ENCODE measurements at regions not wholly inside any gene's neighbourhood (a gene's known extent, or its start where the extent isn't known, plus 50 kb on each side); places are given as distances from the start of the nearest gene placed in this dataset.
"Not testable (repeated sequence)": the region's sequence is repeated elsewhere in the genome, so short reads cannot be mapped to it uniquely, and the experiment has no call there.

DNA sequence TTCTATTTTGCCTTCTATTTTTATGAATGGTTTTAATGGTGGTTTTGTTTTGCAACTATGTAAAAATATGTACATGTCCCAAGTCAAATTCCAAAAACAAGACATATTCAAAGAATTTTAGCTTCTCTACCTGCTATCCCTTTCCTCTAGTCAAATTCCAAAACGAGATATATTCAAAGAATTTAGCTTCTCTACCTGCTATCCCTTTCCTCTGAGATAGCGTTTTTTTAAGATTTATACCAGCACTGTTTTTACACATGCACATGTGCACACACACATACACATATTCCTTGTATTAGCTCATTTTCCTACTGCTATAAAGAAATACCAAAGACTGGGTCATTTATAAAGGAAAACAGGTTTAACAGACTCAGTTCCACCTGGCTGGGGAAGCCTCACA is 199.1 kb upstream of the ARL4C start:
- intact Hi-C loops (cut with DNase I), result no loop called here
- peaks cover 0 to 11% (median 10%) of the 10 kb centered on the region in 4 donors for H3K9me3 ChIP-seq
- TF ChIP-seq, protein P1, sequence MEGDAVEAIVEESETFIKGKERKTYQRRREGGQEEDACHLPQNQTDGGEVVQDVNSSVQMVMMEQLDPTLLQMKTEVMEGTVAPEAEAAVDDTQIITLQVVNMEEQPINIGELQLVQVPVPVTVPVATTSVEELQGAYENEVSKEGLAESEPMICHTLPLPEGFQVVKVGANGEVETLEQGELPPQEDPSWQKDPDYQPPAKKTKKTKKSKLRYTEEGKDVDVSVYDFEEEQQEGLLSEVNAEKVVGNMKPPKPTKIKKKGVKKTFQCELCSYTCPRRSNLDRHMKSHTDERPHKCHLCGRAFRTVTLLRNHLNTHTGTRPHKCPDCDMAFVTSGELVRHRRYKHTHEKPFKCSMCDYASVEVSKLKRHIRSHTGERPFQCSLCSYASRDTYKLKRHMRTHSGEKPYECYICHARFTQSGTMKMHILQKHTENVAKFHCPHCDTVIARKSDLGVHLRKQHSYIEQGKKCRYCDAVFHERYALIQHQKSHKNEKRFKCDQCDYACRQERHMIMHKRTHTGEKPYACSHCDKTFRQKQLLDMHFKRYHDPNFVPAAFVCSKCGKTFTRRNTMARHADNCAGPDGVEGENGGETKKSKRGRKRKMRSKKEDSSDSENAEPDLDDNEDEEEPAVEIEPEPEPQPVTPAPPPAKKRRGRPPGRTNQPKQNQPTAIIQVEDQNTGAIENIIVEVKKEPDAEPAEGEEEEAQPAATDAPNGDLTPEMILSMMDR (IDR thresholded peaks at IDR 0.05), result no peak
- TF ChIP-seq POLR2A (IDR thresholded peaks at IDR 0.05; ENCODE audit: low read depth) (no peak), EP300 (IDR thresholded peaks at IDR 0.05) (no peak), POLR2AphosphoS5 (IDR thresholded peaks at IDR 0.05) (no peak)
- no peak overlapping the region for H3K27ac ChIP-seq (replicated peaks in 1 of 4)
- no peaks in the 10 kb centered on the region for H3K27me3 ChIP-seq
- H3K36me3 ChIP-seq, result no peaks in the 10 kb centered on the region
- no peak overlapping the region for H3K4me3 ChIP-seq
- WGBS, result 93% methylated on average over 2 of the region's 2 CpGs
- peaks cover 1 to 16% (median 11%) of the 10 kb centered on the region in 4 donors for H3K4me1 ChIP-seq
- DNase-seq (ENCODE audit: extremely low spot score), result no peak

DNA sequence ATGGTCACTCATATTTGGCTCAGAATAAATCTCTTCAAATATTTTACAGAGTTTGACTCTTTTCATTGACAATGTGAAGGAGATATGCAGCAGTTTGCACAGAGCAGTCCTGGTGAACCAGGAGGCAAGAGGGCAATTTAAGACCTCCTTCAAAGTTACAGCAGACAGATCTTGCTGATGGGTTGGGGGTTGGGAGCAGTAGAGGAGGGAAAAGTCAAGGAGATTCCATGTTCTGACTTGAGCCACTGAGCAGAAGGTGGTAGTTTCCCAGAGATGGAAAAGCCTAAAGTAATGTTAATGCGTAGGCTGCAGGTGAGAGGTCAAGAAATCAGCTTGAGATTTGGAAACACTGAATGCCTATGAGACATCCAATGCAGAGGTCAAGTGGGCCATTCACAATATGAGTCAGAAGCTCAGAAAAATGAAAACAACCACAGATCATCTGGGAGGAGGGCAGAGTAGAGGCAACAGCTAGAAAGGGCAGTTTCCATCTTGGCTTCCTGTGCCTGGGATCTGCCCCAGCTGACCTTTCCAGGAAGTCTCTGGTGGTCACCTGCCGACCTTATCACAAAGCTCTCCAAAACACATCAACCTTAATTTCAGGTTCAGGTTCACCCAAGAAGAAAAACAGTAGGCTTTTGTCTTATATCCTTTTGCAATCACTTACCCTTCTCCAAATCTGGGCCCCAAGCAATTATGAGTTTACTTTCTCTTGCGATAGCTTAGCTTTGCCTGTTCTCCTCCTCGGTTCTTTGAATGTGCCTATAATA is 197.5 kb upstream of the ARL4C start:
- H3K4me1 ChIP-seq, result peaks cover 7 to 29% (median 22%) of the 10 kb centered on the region in 4 donors
- no peak overlapping the region for H3K27ac ChIP-seq (replicated peaks in 1 of 4)
- TF ChIP-seq POLR2AphosphoS5 (IDR thresholded peaks at IDR 0.05), result no peak
- TF ChIP-seq, protein P1 (IDR thresholded peaks at IDR 0.05), result no peak
- TF ChIP-seq EP300 (IDR thresholded peaks at IDR 0.05), result no peak
- TF ChIP-seq POLR2A (IDR thresholded peaks at IDR 0.05; ENCODE audit: low read depth), result no peak
- DNase-seq (ENCODE audit: extremely low spot score), result no peak
- H3K36me3 ChIP-seq, result no peaks in the 10 kb centered on the region
- H3K4me3 ChIP-seq, result no peak overlapping the region
- peaks cover 0 to 11% (median 10%) of the 10 kb centered on the region in 4 donors for H3K9me3 ChIP-seq
- 91% methylated on average over 4 of the region's 4 CpGs for WGBS
- intact Hi-C loops (cut with DNase I), result no loop called here
- H3K27me3 ChIP-seq, result no peaks in the 10 kb centered on the region

DNA sequence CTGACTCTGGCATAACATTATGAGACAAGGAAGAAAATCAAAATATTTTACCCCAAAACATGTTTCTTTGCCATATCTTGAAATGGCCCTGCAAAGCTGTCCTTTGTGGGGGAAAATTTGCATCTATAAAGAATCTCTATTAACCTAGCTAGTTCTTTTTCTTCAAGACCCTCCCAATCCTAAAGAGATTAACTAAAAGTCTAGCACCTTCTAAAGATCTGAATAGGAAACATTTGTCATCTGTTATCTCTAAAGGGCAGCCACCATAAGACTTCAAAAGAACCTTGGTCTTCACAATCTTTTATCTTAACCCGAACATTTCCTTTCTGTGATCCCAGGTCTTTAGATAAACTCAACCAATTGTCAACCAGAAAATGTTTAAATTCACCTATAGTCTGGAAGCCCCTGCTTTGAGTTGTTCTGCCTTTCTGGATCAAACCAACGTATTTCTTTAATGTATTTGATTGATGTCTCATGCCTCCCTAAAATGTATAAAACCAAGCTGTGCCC is 196.9 kb upstream of the ARL4C start:
- H3K27ac ChIP-seq (replicated peaks in 1 of 4); H3K27me3 ChIP-seq; intact Hi-C loops (cut with DNase I); H3K4me3 ChIP-seq; H3K36me3 ChIP-seq; DNase-seq (ENCODE audit: extremely low spot score): not testable (repeated sequence)
- Histone ChIP-seq H3K9me3 (peaks cover 0 to 11% (median 10%) of the 10 kb centered on the region in 4 donors), H3K4me1 (peaks cover 7 to 29% (median 22%) of the 10 kb centered on the region in 4 donors)
- 85% methylated on average over 2 of the region's 2 CpGs for WGBS

DNA sequence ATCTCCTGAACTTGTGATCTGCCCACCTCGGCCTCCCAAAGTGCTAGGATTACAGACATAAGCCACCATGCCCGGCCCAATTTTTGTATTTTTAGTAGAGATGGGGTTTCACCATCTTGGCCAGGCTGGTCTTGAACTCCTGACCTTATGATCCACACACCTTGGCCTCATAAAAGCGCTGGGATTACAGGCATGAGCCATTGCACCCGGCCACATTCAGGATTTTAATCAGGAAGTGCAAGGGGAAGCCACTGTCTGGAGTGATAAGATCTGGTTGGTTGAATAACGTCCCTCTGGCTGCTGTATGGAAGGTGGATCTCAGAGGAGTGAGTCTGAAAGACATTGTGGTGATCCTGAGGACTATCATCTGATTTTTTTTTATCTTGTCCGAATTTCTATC is 196.3 kb upstream of the ARL4C start:
- WGBS, result 82% methylated on average over 6 of the region's 6 CpGs

DNA sequence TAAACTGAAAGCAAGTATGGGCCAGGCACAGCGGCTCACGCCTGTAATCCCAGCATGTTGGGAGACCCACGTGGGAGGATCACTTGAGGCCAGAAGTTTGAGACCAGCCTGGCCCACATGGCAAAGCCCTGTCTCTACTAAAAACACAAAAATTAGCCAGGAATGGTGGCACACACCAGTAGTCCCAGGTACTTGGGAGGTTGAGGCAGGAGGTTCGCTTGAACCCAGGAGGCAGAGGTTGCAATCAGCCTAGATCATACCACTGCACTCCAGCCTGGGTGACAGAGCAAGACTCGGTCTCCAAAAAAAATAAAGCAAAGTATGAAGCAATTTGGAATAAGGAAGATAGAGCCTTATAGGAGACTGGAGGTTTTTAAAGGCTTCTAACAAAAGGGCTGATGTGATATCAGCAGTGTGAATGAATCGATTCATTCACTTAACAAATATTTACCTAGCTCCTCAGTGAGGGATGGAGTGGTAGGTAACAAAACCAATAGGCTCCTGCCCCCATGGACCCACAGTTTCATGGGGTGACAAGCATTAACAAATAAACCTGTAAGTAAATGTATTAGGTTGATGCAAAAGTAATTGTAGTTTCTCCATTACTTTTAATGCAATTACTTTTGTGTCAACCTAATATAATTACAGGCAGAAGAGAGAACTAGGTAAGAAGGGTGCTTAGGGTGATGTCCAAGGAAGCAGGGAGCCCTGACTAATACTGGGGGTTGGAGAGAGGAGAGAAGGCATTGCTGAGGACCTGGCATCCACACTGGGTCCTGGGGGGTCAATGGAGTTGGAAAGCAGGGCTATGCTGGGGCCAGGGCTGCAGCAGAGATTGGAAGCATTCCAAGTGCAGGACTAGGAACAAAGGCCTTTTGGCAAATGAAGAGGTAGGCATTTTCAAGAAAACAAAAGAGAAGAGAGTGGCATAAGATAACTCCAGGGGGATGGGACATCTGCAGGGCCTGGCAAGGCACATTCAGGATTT is 195.4 kb upstream of the ARL4C start:
- intact Hi-C loops (cut with DNase I), result no loop called here
- peak; percentile 45 for DNase-seq (ENCODE audit: extremely low spot score)
- Histone ChIP-seq H3K27ac (replicated peaks in 1 of 4) (peak overlapping the region in 1 of 4 donors; percentile 51), H3K9me3 (peaks cover 0 to 7% (median 5%) of the 10 kb centered on the region in 4 donors), H3K36me3 (no peaks in the 10 kb centered on the region), H3K4me1 (peaks cover 7 to 29% (median 22%) of the 10 kb centered on the region in 4 donors), H3K27me3 (no peaks in the 10 kb centered on the region), H3K4me3 (no peak overlapping the region)
- 80% methylated on average over 6 of the region's 6 CpGs for WGBS
- TF ChIP-seq, protein P1 (IDR thresholded peaks at IDR 0.05), result no peak
- no peak for TF ChIP-seq EP300 (IDR thresholded peaks at IDR 0.05)
- TF ChIP-seq POLR2AphosphoS5 (IDR thresholded peaks at IDR 0.05), result no peak
- TF ChIP-seq POLR2A (IDR thresholded peaks at IDR 0.05; ENCODE audit: low read depth), result no peak

More for the DNA sequence above, 196.3 kb upstream of the ARL4C start:
- intact Hi-C loops (cut with DNase I); DNase-seq (ENCODE audit: extremely low spot score); H3K27ac ChIP-seq (replicated peaks in 1 of 4); H3K4me3 ChIP-seq; H3K36me3 ChIP-seq; H3K27me3 ChIP-seq: not testable (repeated sequence)
- Histone ChIP-seq H3K4me1 (peaks cover 7 to 29% (median 22%) of the 10 kb centered on the region in 4 donors), H3K9me3 (peaks cover 0 to 11% (median 10%) of the 10 kb centered on the region in 4 donors)

Data from esophagus muscularis mucosa (tissue), 4 donors.